GM12875 (cell line): ENCODE measurements at regions not wholly inside any gene's neighbourhood (a gene's known extent, or its start where the extent isn't known, plus 50 kb on each side); places are given as distances from the start of the nearest gene placed in this dataset.

Source experiments
- H3K4me3 ChIP-seq: one replicate; pipeline ENCODE4 v1.5.1; 2011; ENCODE audit warnings: low read depth, low read length, control low read depth
- CTCF ChIP-seq: IDR thresholded peaks from 2 replicates; pipeline ENCODE4 v1.5.1; 2011; ENCODE audit warnings: low read depth, mild to moderate bottlenecking, control low read depth, inconsistent platforms, low read length, moderate library complexity, borderline replicate concordance; ENCODE audit not compliant: insufficient read depth

- no peak for TF ChIP-seq CTCF
- H3K4me3 ChIP-seq: no peak overlapping the region
Observed at GRCh38 chr6:132133736-132134445, 182.7 kb upstream of the CCN2 start.

GRCh38 chr6:132132924-132133639 lies 181.9 kb upstream of the CCN2 start:
- no peak overlapping the region for H3K4me3 ChIP-seq

GRCh38 chr6:132132422-132132821 lies 181.2 kb upstream of the CCN2 start:
- TF ChIP-seq CTCF: no peak
- no peak overlapping the region for H3K4me3 ChIP-seq

More at GRCh38 chr6:132132924-132133639, 181.9 kb upstream of the CCN2 start:
- no peak for TF ChIP-seq CTCF

GRCh38 chr6:132131758-132132157 lies 180.6 kb upstream of the CCN2 start:
- TF ChIP-seq CTCF: no peak
- no peak overlapping the region for H3K4me3 ChIP-seq

- TF ChIP-seq CTCF: no peak
- no peak overlapping the region for H3K4me3 ChIP-seq
Observed at GRCh38 chr6:132131351-132131750, 180.2 kb upstream of the CCN2 start.

GRCh38 chr6:132130626-132131298 lies 179.6 kb upstream of the CCN2 start:
- no peak overlapping the region for H3K4me3 ChIP-seq
- no peak for TF ChIP-seq CTCF
